GM13977 (cell line): ENCODE measurements at regions not wholly inside any gene's neighbourhood (a gene's known extent, or its start where the extent isn't known, plus 50 kb on each side); places are given as distances from the start of the nearest gene placed in this dataset.

Experiments
- DNase-seq: peaks from one replicate; pipeline ENCODE4 v3.0.0; 2012; ENCODE audit warnings: low spot score
- CTCF ChIP-seq: IDR thresholded peaks from 2 replicates; pipeline ENCODE4 v1.5.1; 2012; ENCODE audit warnings: mild to moderate bottlenecking, control low read depth; ENCODE audit not compliant: insufficient read depth; ENCODE audit errors: extremely low read depth, missing control alignments
- in situ Hi-C: fragments of 300-500 bp; cut with MboI; formaldehyde crosslinking; loops from one replicate; pipeline ENCODE4 v1.12.0; 2022; ENCODE audit warnings: low sequenced_read_pairs, low pct_unique_long_range_greater_than_20kb, mixed read lengths, inconsistent platforms; ENCODE audit not compliant: unreplicated experiment

DNA sequence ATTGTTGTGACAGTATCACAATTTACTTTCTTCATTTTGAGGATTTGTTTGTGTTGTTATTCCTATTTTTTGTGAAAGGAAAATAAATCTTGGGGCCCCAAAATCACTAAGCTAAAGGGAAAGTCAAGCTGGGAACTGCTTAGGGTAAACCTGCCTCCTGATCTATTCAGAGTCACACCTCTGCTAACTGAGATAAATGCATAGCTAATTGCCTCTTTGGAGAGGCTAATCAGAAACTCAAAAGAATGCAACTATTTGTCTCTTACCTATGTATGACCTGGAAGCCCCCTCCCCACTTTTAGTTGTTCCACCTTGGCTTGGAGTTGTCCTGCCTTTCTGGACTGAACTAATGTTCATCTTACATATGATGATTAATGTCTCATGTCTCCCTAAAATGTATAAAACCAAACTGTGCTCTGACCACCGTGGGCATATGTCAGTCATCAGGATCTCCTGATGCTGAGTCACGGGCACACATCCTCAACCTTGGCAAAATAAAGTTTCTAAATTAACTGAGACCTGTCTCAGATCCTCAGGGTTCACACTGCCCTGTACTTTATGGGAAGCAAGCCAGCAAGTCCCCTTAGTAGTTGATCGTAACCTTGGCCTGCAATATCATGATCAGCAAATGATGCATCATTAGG is 523.2 kb upstream of the GOLIM4 start:
- in situ Hi-C loops: loop anchor here (25.0 kb wide), 1 partner anchor 407 kb away; no protein-coding TSS in a partner anchor
- DNase-seq: no peak
- TF ChIP-seq CTCF: no peak

GRCh38 chr3:168617658-168618057 is 521.9 kb upstream of the GOLIM4 start:
- DNase-seq: no peak
- in situ Hi-C loops: loop anchor here (25.0 kb wide), 1 partner anchor 405 kb away; no protein-coding TSS in a partner anchor
- TF ChIP-seq CTCF: no peak

DNA sequence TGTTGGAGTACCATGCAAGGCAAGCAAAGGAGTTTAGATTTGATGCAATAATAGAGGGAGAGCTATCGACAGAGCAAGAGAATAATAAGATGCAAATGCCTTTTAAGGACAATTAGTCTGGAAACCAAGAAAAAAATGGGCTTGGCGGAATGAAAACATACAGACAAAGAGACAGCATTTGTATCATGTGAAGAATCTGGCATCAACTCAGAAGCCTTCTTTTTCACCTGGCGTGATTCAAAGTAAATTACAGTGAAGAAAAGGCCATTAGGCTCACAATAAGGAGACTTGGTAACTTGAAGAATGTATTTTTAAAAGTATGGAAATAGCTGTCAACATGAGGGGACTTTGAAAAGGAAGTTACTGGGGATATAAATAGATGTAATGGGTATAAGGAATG is 521.2 kb upstream of the GOLIM4 start:
- TF ChIP-seq CTCF: no peak
- in situ Hi-C loops: loop anchor here (25.0 kb wide), 1 partner anchor 405 kb away; no protein-coding TSS in a partner anchor
- no peak for DNase-seq

GRCh38 chr3:168615493-168616020 is 519.8 kb upstream of the GOLIM4 start:
- DNase-seq: no peak
- in situ Hi-C loops: loop anchor here (25.0 kb wide), 1 partner anchor 403 kb away; no protein-coding TSS in a partner anchor
- no peak for TF ChIP-seq CTCF

DNA sequence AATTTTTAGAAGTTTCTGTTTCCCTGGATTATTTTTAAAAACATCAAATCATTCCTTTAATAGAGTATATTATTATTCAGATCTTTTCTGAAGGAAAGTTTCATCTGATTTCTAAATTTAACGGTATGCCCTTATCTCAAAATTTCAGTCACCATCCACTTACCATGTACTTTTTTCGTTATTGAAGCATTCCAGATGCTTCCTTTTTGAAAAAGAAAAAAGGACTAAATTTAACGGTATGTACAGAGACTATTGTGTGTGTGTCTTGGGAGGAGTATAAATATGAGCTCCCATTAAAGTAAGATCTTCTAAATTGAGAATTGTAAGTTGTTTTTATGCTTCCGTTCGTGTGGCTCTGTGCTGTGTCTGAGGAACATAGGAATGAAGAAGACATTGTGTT is 517.4 kb upstream of the GOLIM4 start:
- no peak for DNase-seq
- in situ Hi-C loops: loop anchor here (25.0 kb wide), 1 partner anchor 401 kb away; no protein-coding TSS in a partner anchor
- TF ChIP-seq CTCF: no peak

- in situ Hi-C loops: loop anchor here (25.0 kb wide), 1 partner anchor 400 kb away; no protein-coding TSS in a partner anchor
- TF ChIP-seq CTCF: no peak
These were observed 516.9 kb upstream of the GOLIM4 start for GRCh38 chr3:168612671-168613070.

More at GRCh38 chr3:168612671-168613070, 516.9 kb upstream of the GOLIM4 start:
- no peak for DNase-seq
